ENCODE measurements at regions not wholly inside any gene's neighbourhood (a gene's known extent, or its start where the extent isn't known, plus 50 kb on each side); places are given as distances from the start of the nearest gene placed in this dataset.

DNA sequence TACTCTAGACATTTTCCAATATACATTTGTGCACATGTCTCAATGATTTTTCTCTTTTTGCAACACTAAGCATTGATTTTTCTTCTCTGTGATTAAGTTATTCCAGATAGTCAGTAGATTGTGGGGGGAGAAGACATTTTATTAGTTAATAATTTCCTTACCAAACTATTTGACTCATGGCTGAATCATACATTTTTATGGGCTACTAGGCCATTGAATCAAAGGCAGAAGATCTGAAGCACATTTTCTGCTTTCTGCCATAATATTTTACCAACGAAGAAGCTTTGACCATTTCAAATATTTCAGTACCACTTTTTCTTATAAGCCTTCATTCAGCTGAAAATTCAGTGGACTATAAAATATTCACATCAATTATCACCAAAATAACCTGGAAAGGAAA is 175.6 kb downstream of the IRX2 start:
- TF ChIP-seq, protein P1, sequence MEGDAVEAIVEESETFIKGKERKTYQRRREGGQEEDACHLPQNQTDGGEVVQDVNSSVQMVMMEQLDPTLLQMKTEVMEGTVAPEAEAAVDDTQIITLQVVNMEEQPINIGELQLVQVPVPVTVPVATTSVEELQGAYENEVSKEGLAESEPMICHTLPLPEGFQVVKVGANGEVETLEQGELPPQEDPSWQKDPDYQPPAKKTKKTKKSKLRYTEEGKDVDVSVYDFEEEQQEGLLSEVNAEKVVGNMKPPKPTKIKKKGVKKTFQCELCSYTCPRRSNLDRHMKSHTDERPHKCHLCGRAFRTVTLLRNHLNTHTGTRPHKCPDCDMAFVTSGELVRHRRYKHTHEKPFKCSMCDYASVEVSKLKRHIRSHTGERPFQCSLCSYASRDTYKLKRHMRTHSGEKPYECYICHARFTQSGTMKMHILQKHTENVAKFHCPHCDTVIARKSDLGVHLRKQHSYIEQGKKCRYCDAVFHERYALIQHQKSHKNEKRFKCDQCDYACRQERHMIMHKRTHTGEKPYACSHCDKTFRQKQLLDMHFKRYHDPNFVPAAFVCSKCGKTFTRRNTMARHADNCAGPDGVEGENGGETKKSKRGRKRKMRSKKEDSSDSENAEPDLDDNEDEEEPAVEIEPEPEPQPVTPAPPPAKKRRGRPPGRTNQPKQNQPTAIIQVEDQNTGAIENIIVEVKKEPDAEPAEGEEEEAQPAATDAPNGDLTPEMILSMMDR (IDR thresholded peaks at IDR 0.05; ENCODE audit: extremely low read depth, missing control alignments): no peak
- no peak for DNase-seq (ENCODE audit: low spot score)

- TF ChIP-seq, protein P1 (IDR thresholded peaks at IDR 0.05; ENCODE audit: extremely low read depth, missing control alignments): no peak
- DNase-seq (ENCODE audit: low spot score): no peak
Observed at GRCh38 chr5:2575292-2575691, 176.2 kb downstream of the IRX2 start.

DNA sequence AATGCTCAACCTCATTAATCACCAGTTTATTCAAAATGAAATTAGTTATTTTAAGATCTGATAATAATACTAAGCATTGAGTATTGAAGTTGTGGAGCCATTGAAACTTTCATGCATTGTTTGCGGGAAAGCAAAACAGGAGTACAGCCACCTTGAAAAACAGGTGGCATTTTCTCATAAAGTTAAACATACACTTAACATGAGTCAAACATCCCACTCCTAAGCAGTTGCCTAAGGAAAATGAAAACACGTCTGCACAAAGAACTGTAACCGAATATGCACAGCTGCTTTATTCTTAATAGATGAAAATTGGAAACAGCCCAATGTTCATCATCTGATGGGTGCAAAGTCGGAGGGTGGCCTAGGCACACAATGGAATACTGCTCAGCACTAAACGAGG is 177.3 kb downstream of the IRX2 start:
- no peak for DNase-seq (ENCODE audit: low spot score)
- TF ChIP-seq, protein P1 (IDR thresholded peaks at IDR 0.05; ENCODE audit: extremely low read depth, missing control alignments): no peak

DNA sequence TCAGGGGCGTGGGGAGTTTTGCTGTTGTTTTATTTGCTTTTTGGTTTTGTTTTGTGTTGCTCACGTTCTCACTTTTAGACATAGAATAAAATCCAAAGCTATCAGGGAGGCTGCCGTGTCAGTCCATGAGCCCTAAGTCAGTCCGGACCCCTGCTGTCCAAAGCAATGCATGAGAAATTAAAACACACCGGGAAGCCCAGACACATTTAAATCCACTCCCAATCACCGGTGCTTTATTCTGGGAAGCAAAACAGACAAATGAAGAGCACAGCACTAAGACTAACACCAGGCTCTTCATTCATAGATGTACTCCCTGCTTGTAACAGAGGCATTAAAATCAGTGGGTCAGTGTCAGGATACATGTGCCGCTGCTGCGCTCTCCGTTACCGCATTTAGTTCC is 180.9 kb downstream of the IRX2 start:
- no peak for DNase-seq (ENCODE audit: low spot score)
- TF ChIP-seq, protein P1 (IDR thresholded peaks at IDR 0.05; ENCODE audit: extremely low read depth, missing control alignments): no peak

- TF ChIP-seq, protein P1 (IDR thresholded peaks at IDR 0.05; ENCODE audit: extremely low read depth, missing control alignments): no peak
- no peak for DNase-seq (ENCODE audit: low spot score)
Observed at GRCh38 chr5:2569774-2570542, 181.5 kb downstream of the IRX2 start.

- no peak for DNase-seq (ENCODE audit: low spot score)
- TF ChIP-seq, protein P1 (IDR thresholded peaks at IDR 0.05; ENCODE audit: extremely low read depth, missing control alignments): no peak
Observed at GRCh38 chr5:2569176-2569575, 182.3 kb downstream of the IRX2 start.

- no peak for DNase-seq (ENCODE audit: low spot score)
Observed at GRCh38 chr5:2566284-2566683, 185.2 kb downstream of the IRX2 start.

More at GRCh38 chr5:2566284-2566683, 185.2 kb downstream of the IRX2 start:
- TF ChIP-seq, protein P1 (IDR thresholded peaks at IDR 0.05; ENCODE audit: extremely low read depth, missing control alignments): no peak

Measured in GM20000 (cell line).